ENCODE measurements at regions not wholly inside any gene's neighbourhood (a gene's known extent, or its start where the extent isn't known, plus 50 kb on each side); places are given as distances from the start of the nearest gene placed in this dataset.

- DNase-seq (ENCODE audit: low read depth) (peak; percentile 8), FAIRE-seq (no peak)
- TF ChIP-seq CTCF (IDR thresholded peaks at IDR 0.05; ENCODE audit: insufficient read depth, low read depth, low read length) (no peak), EZH2 (IDR thresholded peaks at IDR 0.05; ENCODE audit: insufficient read depth, low read length) (no peak)
- Histone ChIP-seq H2AFZ (ENCODE audit: low read depth, low read length) (no peak overlapping the region), H3K27ac (ENCODE audit: low read depth, low read length) (no peak overlapping the region), H3K9me3 (ENCODE audit: insufficient read depth, low read depth, low read length) (no peaks in the 10 kb centered on the region), H3K4me1 (ENCODE audit: insufficient read depth, low read length) (no peaks in the 10 kb centered on the region), H3K4me3 (ENCODE audit: insufficient read depth, low read depth, low read length) (no peak overlapping the region), H3K9ac (ENCODE audit: low read length) (no peak overlapping the region), H4K20me1 (ENCODE audit: insufficient read depth, low read length) (no peaks in the 10 kb centered on the region), H3K4me2 (ENCODE audit: low read length) (no peak overlapping the region), H3K27me3 (ENCODE audit: insufficient read depth, low read length) (no peaks in the 10 kb centered on the region), H3K36me3 (ENCODE audit: insufficient read depth, low read length) (no peaks in the 10 kb centered on the region), H3K79me2 (ENCODE audit: insufficient read depth, low read length) (no peaks in the 10 kb centered on the region)
- H3K9me3 Mint-ChIP-seq (ENCODE audit: unreplicated experiment) = no peaks in the 10 kb centered on the region
- H3K36me3 Mint-ChIP-seq (ENCODE audit: low read depth, unreplicated experiment) = no peaks in the 10 kb centered on the region
- no peak overlapping the region for H3K27ac Mint-ChIP-seq (ENCODE audit: unreplicated experiment)
- H3K27me3 Mint-ChIP-seq (ENCODE audit: low read depth, unreplicated experiment) = no peaks in the 10 kb centered on the region
- H3K4me3 Mint-ChIP-seq (ENCODE audit: unreplicated experiment) = no peak overlapping the region
- H3K4me1 Mint-ChIP-seq (ENCODE audit: low read depth, unreplicated experiment) = peaks cover 15% of the 10 kb centered on the region
These were observed 580.1 kb downstream of the RAPGEF2 start for GRCh38 chr4:159682996-159683395.

GRCh38 chr4:159684061-159684460 is 581.2 kb downstream of the RAPGEF2 start:
- no peaks in the 10 kb centered on the region for H3K4me1 ChIP-seq (ENCODE audit: insufficient read depth, low read length)
- H2AFZ ChIP-seq (ENCODE audit: low read depth, low read length) = no peak overlapping the region
- no peaks in the 10 kb centered on the region for H3K36me3 Mint-ChIP-seq (ENCODE audit: low read depth, unreplicated experiment)
- H3K4me2 ChIP-seq (ENCODE audit: low read length) = no peak overlapping the region
- H3K27me3 ChIP-seq (ENCODE audit: insufficient read depth, low read length) = no peaks in the 10 kb centered on the region
- H3K9me3 Mint-ChIP-seq (ENCODE audit: unreplicated experiment) = no peaks in the 10 kb centered on the region
- DNase-seq (ENCODE audit: low read depth) (no peak), FAIRE-seq (no peak)
- no peaks in the 10 kb centered on the region for H3K36me3 ChIP-seq (ENCODE audit: insufficient read depth, low read length)
- H3K9me3 ChIP-seq (ENCODE audit: insufficient read depth, low read depth, low read length) = no peaks in the 10 kb centered on the region
- no peak overlapping the region for H3K9ac ChIP-seq (ENCODE audit: low read length)
- H3K27me3 Mint-ChIP-seq (ENCODE audit: low read depth, unreplicated experiment) = no peaks in the 10 kb centered on the region
- H3K79me2 ChIP-seq (ENCODE audit: insufficient read depth, low read length) = no peaks in the 10 kb centered on the region
- no peak overlapping the region for H3K27ac Mint-ChIP-seq (ENCODE audit: unreplicated experiment)
- no peak overlapping the region for H3K27ac ChIP-seq (ENCODE audit: low read depth, low read length)
- no peak for TF ChIP-seq EZH2 (IDR thresholded peaks at IDR 0.05; ENCODE audit: insufficient read depth, low read length)
- TF ChIP-seq CTCF (IDR thresholded peaks at IDR 0.05; ENCODE audit: insufficient read depth, low read depth, low read length) = no peak
- no peaks in the 10 kb centered on the region for H4K20me1 ChIP-seq (ENCODE audit: insufficient read depth, low read length)
- peaks cover 15% of the 10 kb centered on the region for H3K4me1 Mint-ChIP-seq (ENCODE audit: low read depth, unreplicated experiment)
- no peak overlapping the region for H3K4me3 ChIP-seq (ENCODE audit: insufficient read depth, low read depth, low read length)
- H3K4me3 Mint-ChIP-seq (ENCODE audit: unreplicated experiment) = no peak overlapping the region

GRCh38 chr4:159685340-159686092 is 582.6 kb downstream of the RAPGEF2 start:
- TF ChIP-seq CTCF (IDR thresholded peaks at IDR 0.05; ENCODE audit: insufficient read depth, low read depth, low read length) (no peak), EZH2 (IDR thresholded peaks at IDR 0.05; ENCODE audit: insufficient read depth, low read length) (no peak)
- H3K4me3 ChIP-seq (ENCODE audit: insufficient read depth, low read depth, low read length) = no peak overlapping the region
- H3K36me3 Mint-ChIP-seq (ENCODE audit: low read depth, unreplicated experiment) = no peaks in the 10 kb centered on the region
- no peaks in the 10 kb centered on the region for H3K9me3 Mint-ChIP-seq (ENCODE audit: unreplicated experiment)
- peak overlapping the region; percentile 28 for H2AFZ ChIP-seq (ENCODE audit: low read depth, low read length)
- H4K20me1 ChIP-seq (ENCODE audit: insufficient read depth, low read length) = no peaks in the 10 kb centered on the region
- no peaks in the 10 kb centered on the region for H3K27me3 Mint-ChIP-seq (ENCODE audit: low read depth, unreplicated experiment)
- H3K9me3 ChIP-seq (ENCODE audit: insufficient read depth, low read depth, low read length) = no peaks in the 10 kb centered on the region
- H3K36me3 ChIP-seq (ENCODE audit: insufficient read depth, low read length) = no peaks in the 10 kb centered on the region
- peaks cover 23% of the 10 kb centered on the region for H3K4me1 Mint-ChIP-seq (ENCODE audit: low read depth, unreplicated experiment)
- H3K27ac Mint-ChIP-seq (ENCODE audit: unreplicated experiment) = peak overlapping the region; percentile 8
- H3K27ac ChIP-seq (ENCODE audit: low read depth, low read length) = no peak overlapping the region
- DNase-seq (ENCODE audit: low read depth) = peak; percentile 37
- no peaks in the 10 kb centered on the region for H3K27me3 ChIP-seq (ENCODE audit: insufficient read depth, low read length)
- no peak for FAIRE-seq
- H3K9ac ChIP-seq (ENCODE audit: low read length) = no peak overlapping the region
- no peaks in the 10 kb centered on the region for H3K4me1 ChIP-seq (ENCODE audit: insufficient read depth, low read length)
- no peak overlapping the region for H3K4me3 Mint-ChIP-seq (ENCODE audit: unreplicated experiment)
- peak overlapping the region; percentile 43 for H3K4me2 ChIP-seq (ENCODE audit: low read length)
- no peaks in the 10 kb centered on the region for H3K79me2 ChIP-seq (ENCODE audit: insufficient read depth, low read length)
